Upper lobe of right lung (tissue), 1 donor: ENCODE measurements at regions not wholly inside any gene's neighbourhood (a gene's known extent, or its start where the extent isn't known, plus 50 kb on each side); places are given as distances from the start of the nearest gene placed in this dataset.
"Not testable (repeated sequence)": the region's sequence is repeated elsewhere in the genome, so short reads cannot be mapped to it uniquely, and the experiment has no call there.

Source experiments
- ATAC-seq: fragments of 200-7000 bp; cut with Tn5 transposase; one replicate; pipeline ENCODE4 v1.9.1; 2020; ENCODE audit warnings: mild to moderate bottlenecking, moderate library complexity
- DNase-seq: peaks from one replicate; pipeline ENCODE4 v3.0.0-alpha.2; 2020
- H3K27ac ChIP-seq: fragments of 200-600 bp; one replicate; pipeline ENCODE4 v1.8.0; 2022
- H3K27me3 ChIP-seq: fragments of 200-600 bp; one replicate; pipeline ENCODE4 v1.8.0; 2022; ENCODE audit warnings: mild to moderate bottlenecking
- H3K36me3 ChIP-seq: fragments of 200-600 bp; one replicate; pipeline ENCODE4 v1.8.0; 2022
- H3K4me1 ChIP-seq: fragments of 200-600 bp; one replicate; pipeline ENCODE4 v1.8.0; 2022
- H3K4me3 ChIP-seq: fragments of 200-600 bp; one replicate; pipeline ENCODE4 v1.8.0; 2022; ENCODE audit warnings: mild to moderate bottlenecking
- H3K9me3 ChIP-seq: fragments of 200-600 bp; one replicate; pipeline ENCODE4 v1.8.0; 2022
- CTCF ChIP-seq: fragments of 200-600 bp; IDR thresholded peaks from one replicate; pipeline ENCODE4 v1.8.0; 2022; ENCODE audit warnings: antibody characterized with exemption
- intact Hi-C: fragments of 100-400 bp; cut with DNase I; formaldehyde crosslinking; loops from one replicate; pipeline ENCODE4 v1.11.0; 2022
- donor health status: DM: no; HTN: yes; CAD: no; lungs with severe emphysema.

DNA sequence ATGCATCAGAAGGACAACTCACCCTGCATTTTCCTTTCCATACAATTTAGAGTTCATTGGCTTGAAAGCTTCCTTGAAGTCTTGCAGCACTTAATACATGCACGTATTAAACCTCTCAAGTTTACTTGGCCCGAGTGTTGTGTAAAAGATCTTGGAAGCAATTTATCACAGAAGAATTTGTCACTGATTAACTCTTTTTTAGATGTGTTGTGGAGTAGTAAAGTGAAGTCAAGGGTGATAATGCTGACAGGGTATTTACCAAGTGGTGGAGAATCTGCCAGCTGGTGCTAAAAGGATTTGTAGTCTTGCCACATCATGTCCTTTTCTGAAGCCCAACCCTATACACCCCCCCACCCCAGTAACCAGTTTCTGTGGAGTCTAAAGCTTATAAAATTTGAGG lies 421.0 kb upstream of the MIR17HG start:
- DNase-seq: no peak
- intact Hi-C loops: no loop called here
- no peaks in the 10 kb centered on the region for H3K36me3 ChIP-seq

GRCh38 chr13:90928109-90928508 lies 419.4 kb upstream of the MIR17HG start:
- H3K4me3 ChIP-seq: no peak overlapping the region
- ATAC-seq (no peak), DNase-seq (no peak)
- intact Hi-C loops: no loop called here
- H3K9me3 ChIP-seq: no peaks in the 10 kb centered on the region
- no peaks in the 10 kb centered on the region for H3K36me3 ChIP-seq
- no peak overlapping the region for H3K27ac ChIP-seq
- TF ChIP-seq CTCF: no peak
- no peaks in the 10 kb centered on the region for H3K4me1 ChIP-seq
- H3K27me3 ChIP-seq: no peaks in the 10 kb centered on the region

More for the DNA sequence above, 421.0 kb upstream of the MIR17HG start:
- ATAC-seq: no peak
- Histone ChIP-seq H3K4me3 (no peak overlapping the region), H3K27me3 (no peaks in the 10 kb centered on the region), H3K27ac (no peak overlapping the region), H3K9me3 (no peaks in the 10 kb centered on the region), H3K4me1 (no peaks in the 10 kb centered on the region)
- no peak for TF ChIP-seq CTCF

- Histone ChIP-seq H3K27ac (no peak overlapping the region), H3K9me3 (no peaks in the 10 kb centered on the region), H3K4me3 (no peak overlapping the region), H3K4me1 (no peaks in the 10 kb centered on the region), H3K36me3 (no peaks in the 10 kb centered on the region), H3K27me3 (no peaks in the 10 kb centered on the region)
- no peak for TF ChIP-seq CTCF
- DNase-seq: no peak
- no peak for ATAC-seq
- intact Hi-C loops: no loop called here
Observed at GRCh38 chr13:90933097-90933826, 414.2 kb upstream of the MIR17HG start.

DNA sequence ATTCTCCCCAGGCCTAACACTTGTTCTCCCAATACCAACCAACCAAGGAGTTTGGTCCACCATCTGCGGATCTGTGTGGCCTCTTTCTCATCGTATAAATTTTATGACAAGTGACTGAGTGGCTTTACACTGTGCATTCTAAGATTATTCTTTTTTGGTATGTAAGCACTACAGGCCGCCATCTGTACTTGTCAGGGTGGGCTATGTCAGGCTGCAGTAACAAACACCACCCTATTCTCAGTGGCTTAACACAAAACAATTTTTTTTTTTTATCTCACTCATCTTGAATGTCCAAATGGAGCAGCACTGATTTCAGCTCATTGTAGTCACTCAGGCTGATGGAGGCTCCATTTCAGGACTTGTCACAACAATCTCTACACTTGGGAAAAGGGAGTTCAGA lies 412.7 kb upstream of the MIR17HG start:
- intact Hi-C loops: no loop called here
- ATAC-seq (no peak), DNase-seq (no peak)
- Histone ChIP-seq H3K36me3 (no peaks in the 10 kb centered on the region), H3K4me3 (no peak overlapping the region), H3K27ac (no peak overlapping the region), H3K4me1 (no peaks in the 10 kb centered on the region), H3K27me3 (no peaks in the 10 kb centered on the region), H3K9me3 (no peaks in the 10 kb centered on the region)
- TF ChIP-seq CTCF: no peak

DNA sequence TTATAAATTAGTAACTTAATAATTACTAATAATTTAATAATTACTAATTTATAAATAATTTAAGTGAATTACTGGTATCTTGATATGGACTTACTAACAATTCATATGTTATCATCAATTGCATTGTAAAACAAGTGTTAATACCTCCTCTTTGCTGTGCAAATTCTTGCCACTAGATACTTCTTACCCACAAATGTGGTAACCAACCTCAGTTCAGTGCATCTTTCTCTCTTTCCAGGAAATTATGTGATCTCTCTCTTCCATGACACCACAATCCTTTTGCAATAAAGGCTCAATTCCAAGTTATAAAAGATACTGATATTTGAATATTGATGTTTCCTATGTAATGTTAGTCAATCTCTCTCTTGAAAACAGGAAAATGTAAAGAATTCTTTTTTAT lies 408.6 kb upstream of the MIR17HG start:
- no peak for TF ChIP-seq CTCF
- H3K4me1 ChIP-seq: no peaks in the 10 kb centered on the region
- H3K4me3 ChIP-seq: no peak overlapping the region
- no peaks in the 10 kb centered on the region for H3K9me3 ChIP-seq
- intact Hi-C loops: no loop called here
- no peak for DNase-seq
- ATAC-seq: no peak
- H3K27ac ChIP-seq: no peak overlapping the region
- no peaks in the 10 kb centered on the region for H3K27me3 ChIP-seq
- H3K36me3 ChIP-seq: no peaks in the 10 kb centered on the region

DNA sequence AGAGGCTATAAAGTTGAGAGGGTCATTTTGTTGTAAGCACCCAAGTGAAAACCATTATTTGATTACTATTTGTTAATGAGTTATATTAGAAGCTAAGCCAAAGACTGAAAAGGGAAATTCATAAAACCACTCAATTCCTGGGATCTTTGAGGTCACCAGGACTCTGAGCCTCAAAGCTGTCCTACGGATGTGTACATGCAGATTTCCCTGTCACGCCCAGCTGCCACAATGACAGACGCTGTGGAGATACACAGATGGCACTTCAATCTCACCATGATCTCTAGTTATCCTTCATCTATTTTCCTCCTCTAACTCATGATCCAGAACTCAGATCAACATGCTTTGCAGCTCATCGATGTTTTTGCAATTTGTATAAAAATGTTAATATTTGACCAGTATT lies 403.5 kb upstream of the MIR17HG start:
- Histone ChIP-seq H3K27me3 (no peaks in the 10 kb centered on the region), H3K4me1 (no peaks in the 10 kb centered on the region), H3K27ac (no peak overlapping the region), H3K4me3 (no peak overlapping the region), H3K36me3 (no peaks in the 10 kb centered on the region), H3K9me3 (no peaks in the 10 kb centered on the region)
- DNase-seq: no peak
- no peak for ATAC-seq
- intact Hi-C loops: no loop called here
- no peak for TF ChIP-seq CTCF

DNA sequence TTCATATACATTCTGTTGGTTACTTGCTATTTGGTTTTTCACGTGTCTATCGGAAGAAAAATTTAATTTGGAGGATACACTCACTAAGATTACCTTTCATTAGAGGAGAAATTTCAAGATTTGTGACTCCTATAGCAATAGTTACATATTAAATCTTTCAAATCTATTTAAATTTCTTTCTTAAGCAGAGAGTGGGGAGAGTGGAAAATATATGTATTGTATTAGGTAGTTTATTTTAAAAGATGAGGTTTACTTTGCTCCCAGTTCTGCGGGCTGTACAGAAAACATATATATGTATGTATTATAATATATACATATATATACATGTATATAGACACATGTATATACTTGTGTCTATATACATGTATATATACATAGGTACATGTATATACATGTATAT lies 402.3 kb upstream of the MIR17HG start:
- H3K9me3 ChIP-seq, H3K36me3 ChIP-seq, intact Hi-C loops, H3K4me3 ChIP-seq, H3K4me1 ChIP-seq, H3K27me3 ChIP-seq, ATAC-seq, H3K27ac ChIP-seq, DNase-seq: not testable (repeated sequence)

DNA sequence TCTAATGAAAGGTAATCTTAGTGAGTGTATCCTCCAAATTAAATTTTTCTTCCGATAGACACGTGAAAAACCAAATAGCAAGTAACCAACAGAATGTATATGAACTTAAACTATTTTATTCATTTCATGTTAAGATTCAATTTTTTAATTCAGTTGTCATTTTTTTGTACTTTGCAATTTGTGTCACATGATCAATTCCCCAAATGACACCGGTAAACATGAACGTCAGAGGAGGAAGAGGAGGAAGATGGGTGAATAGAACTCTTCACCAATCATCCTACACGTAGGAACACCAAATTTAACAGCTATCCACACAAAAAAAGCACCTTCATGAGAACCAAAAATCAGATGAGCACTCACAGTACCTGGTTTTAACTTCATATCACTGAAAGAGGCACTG lies 401.4 kb upstream of the MIR17HG start:
- H3K9me3 ChIP-seq, ATAC-seq, DNase-seq, H3K4me3 ChIP-seq, H3K4me1 ChIP-seq, H3K27me3 ChIP-seq, intact Hi-C loops, H3K36me3 ChIP-seq, H3K27ac ChIP-seq: not testable (repeated sequence)
